ENCODE measurements at regions not wholly inside any gene's neighbourhood (a gene's known extent, or its start where the extent isn't known, plus 50 kb on each side); places are given as distances from the start of the nearest gene placed in this dataset.
"Not testable (repeated sequence)": the region's sequence is repeated elsewhere in the genome, so short reads cannot be mapped to it uniquely, and the experiment has no call there.

DNA sequence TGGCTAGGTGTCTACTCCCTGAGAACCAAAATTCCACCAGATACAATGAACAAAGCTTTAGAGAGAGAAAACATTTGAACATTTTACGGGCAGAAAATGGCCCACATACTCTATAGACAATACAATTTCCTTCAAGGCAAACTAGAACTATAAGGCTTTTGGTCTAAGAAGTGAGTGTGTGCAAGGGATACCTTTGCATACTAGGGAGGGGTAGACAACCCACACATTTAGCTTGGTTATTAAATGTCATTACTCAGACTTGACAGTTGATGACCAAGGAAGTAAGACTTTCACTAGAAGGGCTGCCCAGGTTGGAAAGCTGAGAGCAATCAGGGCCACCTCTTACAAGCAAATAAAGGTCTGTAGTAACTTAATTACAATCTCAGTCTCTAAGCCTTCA lies 64.0 kb upstream of the PLEKHM1 start:
- DNase-seq: not testable (repeated sequence)

- DNase-seq: not testable (repeated sequence)
Measured at GRCh38 chr17:45558821-45559220, 68.3 kb upstream of the PLEKHM1 start.

- not testable (repeated sequence) for DNase-seq
Measured at GRCh38 chr17:45562868-45563267, 72.3 kb upstream of the PLEKHM1 start.

DNA sequence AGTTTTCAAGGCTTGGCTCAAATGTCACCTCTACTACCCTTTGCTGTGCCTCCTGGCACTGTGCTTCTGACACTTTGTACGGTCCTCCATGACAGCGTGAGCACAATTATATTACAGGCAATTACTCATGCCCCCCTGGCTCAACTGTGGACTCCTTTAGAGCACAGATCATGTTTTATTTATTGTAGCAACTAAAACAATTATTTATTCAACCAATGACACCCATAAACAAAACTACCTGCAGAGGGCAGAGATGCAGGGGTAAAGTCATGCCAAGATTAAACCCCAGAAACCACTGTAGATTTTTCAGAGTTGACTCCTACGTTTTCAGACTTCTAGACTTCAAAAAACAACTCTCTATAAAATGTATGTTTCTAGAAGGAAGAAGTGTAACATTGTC lies 72.8 kb upstream of the PLEKHM1 start:
- not testable (repeated sequence) for DNase-seq

GRCh38 chr17:45568275-45568674 lies 77.8 kb upstream of the PLEKHM1 start:
- not testable (repeated sequence) for DNase-seq

DNA sequence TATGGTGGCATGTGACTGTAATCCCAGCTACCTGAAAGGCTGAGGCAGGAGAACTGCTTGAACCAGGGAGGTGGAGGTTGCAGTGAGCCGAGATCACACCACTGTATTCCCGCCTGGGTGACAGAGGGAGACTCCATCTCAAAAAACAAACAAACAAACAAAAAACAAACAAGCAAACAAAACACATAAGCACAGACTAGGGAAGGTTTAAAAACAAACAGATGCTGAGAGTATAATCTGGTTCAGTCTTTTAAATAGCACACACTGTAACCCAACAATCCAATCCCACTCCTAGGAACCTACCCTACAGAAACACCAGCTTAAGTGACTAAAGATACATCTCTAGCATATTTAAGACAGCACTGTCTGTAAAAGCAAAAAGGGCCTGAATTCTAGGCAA lies 82.8 kb upstream of the PLEKHM1 start:
- not testable (repeated sequence) for DNase-seq

- DNase-seq: no peak
Measured at GRCh38 chr17:45573924-45574770, 83.6 kb upstream of the PLEKHM1 start.

DNA sequence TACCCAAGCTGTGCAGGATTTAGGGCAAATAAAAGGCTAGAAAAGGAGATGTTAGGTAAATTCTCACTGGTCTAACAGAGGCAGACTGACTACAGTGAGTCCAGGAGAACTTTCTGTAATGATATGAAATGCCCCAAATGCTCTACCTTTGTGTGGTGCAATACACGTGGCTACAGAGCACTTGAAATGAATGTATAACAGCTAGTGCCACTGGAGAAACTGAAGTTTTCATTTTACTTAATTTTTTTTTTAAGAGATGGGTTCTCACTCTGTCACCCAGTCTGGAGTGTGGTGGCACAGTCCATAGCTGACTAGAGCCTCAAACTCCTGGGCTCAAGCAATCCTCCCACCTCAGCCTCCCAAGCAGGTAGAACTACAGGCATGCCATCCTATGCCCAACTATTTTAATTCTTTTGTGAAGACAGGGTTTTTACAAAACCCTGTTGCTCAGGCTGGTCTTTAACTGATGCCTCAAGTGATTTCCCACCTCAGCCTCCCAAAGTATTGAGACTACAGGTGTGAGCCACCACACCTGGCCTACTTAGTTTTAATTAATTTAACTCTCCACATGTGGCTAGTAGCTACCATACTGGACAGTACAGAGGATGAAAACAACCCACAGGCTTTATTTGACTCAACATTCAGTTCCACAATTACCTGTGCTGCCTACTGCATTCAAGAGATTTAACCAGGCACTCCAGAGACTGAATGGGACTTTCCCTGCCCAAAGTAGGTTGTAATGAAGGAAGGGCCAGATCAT lies 84.8 kb upstream of the PLEKHM1 start:
- DNase-seq: no peak

- DNase-seq: not testable (repeated sequence)
Measured at GRCh38 chr17:45576527-45577307, 86.2 kb upstream of the PLEKHM1 start.

- DNase-seq: no peak
Measured at GRCh38 chr17:45577571-45578279, 87.2 kb upstream of the PLEKHM1 start.

DNA sequence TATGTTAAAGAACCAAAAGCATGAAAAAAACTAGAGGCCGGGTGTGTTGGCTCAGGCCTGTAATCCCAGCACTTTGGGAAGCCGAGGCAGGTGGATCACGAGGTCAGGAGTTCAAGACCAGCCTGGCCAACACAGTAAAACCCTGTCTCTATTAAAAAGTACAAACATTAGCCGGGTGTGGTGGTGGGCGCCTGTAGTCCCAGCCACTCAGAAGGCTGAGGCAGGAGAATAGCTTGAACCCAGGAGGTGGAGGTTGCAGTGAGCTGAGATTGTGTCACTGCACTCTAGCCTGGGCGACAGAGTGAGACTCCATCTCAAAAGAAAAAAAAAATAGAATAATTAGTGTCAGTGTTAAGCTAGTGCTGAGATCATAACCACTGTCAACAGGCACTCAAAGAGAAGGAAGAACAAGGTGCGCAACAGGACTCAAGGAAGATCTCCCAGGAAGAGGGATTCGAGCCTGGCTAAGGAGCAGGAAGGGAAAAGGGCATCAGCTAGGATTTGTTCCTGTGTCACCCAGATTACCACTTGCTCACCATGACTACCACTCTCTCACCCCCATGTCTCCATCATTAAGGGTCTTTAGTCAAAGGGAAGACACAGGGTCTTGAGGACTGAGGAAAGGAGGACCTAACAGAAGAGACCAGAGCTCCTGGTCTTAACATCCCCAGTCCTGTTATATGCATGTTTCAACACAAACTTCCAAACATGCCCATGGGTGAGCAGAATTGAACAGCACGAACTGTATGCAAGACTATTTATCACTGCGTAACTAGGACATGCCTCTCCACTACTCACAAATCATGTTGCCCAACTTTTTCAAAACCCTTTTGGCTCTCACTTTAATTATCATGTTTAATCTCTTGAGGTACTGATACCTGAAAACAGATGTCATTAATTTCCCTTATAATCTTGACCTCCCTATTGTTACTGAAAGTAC lies 88.3 kb upstream of the PLEKHM1 start:
- DNase-seq: no peak

DNA sequence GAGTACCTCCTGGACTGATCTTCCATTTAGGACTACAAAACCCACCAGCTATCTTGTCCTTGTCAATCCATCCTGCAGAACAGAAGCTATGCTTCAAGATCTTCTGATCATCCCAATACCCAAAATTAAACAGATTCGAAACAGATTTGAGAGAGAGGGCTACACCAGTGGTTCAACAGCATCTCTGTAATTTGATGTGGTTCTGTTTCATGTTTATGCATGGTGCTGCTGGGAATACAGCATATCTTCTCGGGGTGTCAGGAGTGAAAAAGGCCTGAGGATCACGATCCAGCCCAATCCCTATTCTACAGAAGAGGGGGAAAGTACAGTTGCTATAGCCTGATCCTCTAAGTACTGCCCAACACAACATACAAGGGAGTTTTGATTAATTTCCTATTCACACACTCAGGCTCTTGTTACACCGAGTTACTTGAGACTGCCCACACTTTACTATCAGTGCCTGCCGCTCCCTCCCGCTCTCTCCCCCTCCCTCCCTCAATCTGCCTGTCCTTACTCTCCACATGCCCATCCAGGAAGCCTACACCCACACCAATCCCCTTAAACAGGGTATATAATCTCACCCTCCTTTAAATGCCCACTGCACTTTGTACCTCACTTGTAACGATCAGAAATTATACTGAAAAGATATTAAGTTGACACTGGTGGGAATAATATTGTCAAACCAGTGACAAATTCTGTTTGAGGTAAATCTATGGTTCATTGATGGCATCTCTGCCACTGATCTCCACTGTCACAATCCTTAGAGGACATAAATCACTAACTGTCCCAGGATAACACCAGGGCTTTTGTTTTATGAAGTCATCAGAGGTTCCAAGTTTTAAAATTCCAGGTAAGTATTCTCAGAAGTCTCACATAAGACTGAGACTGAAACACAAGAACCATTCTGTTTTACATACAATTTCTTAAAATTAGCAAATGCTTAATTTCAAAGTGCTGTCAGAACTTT lies 89.3 kb upstream of the PLEKHM1 start:
- no peak for DNase-seq

DNA sequence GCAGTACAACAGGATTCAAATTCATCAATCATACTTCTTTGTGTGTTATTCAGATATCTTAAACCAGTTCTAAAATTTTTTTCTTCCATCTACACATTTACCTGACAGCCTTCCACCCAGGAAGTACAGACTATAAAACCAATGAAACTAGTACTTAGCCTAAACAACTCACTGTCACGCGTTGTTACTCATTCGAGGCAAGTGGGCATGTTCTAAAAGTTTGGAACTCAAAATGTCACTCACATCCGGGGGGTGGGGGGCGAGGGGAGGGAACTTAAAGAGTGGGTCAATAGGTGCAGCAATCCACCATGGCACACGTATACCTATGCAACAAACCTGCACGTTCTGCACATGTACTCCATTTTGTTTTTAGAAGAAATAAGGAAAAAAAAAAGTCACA lies 90.4 kb upstream of the PLEKHM1 start:
- DNase-seq: no peak

DNA sequence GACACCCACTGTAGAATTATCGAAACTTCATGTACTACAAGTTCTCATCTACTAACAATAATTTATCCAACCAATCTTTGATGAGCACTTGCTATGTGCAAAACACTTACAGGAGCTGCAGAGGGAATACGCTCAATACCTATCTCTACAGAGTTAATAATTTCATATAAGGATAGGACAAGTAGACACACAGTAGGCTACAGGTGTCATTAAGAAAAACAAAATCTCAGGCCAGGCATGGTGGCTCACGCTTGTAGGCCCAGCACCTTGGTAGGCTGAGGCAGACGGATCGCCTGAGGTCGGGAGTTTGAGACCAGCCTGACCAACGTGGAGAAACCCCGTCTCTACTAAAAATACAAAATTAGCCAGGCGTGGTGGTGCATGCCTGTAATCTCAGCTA lies 91.3 kb upstream of the PLEKHM1 start:
- DNase-seq: no peak

- DNase-seq: peak; percentile 82
Measured at GRCh38 chr17:45584092-45585036, 93.8 kb upstream of the PLEKHM1 start.

GRCh38 chr17:45585037-45585733 lies 94.7 kb upstream of the PLEKHM1 start:
- DNase-seq: peak; percentile 92

DNA sequence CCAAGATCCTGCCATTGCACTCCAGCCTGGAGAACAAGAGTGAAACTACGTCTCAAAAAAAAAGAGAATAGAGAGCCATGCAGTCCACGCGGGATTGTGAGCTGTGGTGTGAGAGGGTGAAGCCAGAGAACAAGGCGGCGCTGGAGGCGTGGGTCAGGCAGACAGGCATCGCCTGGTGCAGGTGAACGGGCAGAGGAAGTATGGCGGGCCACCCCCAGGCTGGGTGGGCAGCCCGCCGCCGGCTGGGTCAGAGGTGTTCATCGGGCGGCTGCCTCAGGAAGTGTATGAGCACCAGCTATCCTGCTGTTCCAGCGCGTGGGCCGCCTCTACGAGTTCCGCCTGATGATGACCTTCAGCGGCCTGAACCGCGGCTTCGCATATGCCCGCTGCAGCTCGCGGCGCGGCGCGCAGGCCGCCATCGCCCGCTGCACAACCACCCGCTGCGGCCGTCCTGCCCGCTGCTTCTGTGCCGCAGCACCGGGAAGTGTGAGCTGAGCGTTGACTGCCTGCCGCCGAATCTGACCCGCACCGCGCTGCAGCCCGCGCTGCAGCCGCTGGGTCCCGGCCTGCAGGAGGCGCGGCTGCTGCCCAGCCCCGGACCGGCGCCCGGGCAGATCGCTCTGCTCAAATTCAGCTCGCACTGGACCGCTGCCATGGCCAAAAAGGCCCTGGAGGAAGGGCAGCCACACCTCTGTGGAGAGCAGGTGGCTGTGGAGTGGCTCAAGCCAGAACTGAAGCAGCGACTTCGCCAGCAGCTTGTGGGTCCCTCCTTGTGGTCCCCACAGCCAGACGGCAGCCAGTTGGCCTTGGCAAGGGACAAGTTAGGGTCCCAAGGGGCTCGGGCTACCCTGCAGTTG lies 95.5 kb upstream of the PLEKHM1 start:
- peak; percentile 45 for DNase-seq

DNA sequence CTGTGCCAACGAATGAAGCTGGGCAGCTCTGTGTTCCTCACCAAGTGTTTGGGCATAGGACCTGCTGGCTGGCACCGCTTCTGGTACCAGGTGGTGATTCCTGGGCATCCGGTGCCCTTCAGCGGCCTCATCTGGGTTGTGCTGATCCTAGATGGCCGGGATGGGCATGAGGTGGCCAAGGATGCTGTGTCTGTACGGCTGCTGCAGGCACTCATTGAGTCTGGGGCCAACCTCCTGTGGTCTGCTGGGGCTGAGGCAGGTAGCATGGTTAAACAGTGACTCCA lies 96.1 kb upstream of the PLEKHM1 start:
- DNase-seq: not testable (repeated sequence)

All from CD4-positive, alpha-beta T cell treated with Interleukin-6 for 4 hours (primary cell).